ENCODE measurements at regions not wholly inside any gene's neighbourhood (a gene's known extent, or its start where the extent isn't known, plus 50 kb on each side); places are given as distances from the start of the nearest gene placed in this dataset.
A peak's percentile ranks its signal among the peaks of the same experiment; 100 is the strongest.
"Not testable (repeated sequence)": the region's sequence is repeated elsewhere in the genome, so short reads cannot be mapped to it uniquely, and the experiment has no call there.

DNA sequence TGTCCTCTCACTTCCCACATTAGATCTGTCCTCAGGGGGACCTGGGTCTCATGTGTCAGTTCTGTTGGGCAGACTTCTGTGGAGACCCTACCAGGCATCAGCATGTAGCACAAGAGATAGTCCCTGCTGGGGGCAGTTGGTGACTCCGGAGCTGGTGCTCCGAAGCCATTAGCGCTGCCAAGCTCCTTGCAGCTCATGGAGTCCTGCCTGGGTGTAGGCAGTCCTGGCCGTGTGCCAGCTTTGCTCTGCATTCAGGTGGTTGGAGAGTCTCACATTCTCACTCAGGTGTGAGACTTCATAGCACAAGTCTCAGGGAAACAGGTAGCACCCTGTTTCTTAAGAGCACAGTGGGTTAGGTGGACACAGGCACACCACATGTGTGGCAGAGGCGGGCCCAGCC is 202.3 kb downstream of the LIPI start:
- DNase-seq (ENCODE audit: low spot score) = not testable (repeated sequence)

DNA sequence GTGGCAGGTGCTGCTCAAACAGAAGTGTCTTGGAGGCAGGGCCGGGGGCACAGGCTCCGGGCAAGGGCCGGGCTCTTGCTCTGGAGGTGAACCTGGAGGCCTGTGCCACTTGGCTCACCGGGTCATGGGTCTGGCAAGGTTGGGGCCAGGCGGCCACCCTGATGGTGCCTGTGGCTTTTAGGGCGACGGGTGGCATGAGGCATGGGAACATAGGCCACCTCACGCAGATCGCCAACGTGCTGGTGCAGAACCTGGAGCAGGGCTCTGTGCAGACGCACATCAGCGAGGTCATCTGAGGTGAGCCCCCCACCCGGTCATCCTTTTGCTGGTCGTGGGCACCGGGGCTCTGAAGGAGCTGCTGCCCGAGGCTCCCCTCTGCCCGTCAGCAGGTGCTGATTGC is 202.7 kb downstream of the LIPI start:
- not testable (repeated sequence) for DNase-seq (ENCODE audit: low spot score)

DNA sequence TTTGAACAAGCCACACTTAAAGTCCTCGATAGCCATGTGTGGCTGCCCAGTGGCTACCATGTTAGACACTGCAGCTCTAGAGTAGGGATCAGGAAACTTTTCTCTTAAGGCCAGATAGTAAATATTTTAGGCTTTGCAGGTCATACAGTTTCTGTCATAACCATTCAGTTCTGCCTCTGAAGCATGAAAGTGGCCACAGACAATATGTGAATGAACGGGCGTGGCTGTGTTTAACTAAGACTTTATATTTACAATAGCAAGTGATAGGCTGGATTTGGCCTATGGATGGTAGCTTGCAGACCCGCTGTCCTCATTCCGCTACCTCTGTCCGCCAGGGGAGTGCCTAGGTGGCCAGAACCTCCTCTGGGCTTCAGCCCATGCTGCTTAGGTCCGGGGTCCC is 204.6 kb downstream of the LIPI start:
- not testable (repeated sequence) for DNase-seq (ENCODE audit: low spot score)

DNA sequence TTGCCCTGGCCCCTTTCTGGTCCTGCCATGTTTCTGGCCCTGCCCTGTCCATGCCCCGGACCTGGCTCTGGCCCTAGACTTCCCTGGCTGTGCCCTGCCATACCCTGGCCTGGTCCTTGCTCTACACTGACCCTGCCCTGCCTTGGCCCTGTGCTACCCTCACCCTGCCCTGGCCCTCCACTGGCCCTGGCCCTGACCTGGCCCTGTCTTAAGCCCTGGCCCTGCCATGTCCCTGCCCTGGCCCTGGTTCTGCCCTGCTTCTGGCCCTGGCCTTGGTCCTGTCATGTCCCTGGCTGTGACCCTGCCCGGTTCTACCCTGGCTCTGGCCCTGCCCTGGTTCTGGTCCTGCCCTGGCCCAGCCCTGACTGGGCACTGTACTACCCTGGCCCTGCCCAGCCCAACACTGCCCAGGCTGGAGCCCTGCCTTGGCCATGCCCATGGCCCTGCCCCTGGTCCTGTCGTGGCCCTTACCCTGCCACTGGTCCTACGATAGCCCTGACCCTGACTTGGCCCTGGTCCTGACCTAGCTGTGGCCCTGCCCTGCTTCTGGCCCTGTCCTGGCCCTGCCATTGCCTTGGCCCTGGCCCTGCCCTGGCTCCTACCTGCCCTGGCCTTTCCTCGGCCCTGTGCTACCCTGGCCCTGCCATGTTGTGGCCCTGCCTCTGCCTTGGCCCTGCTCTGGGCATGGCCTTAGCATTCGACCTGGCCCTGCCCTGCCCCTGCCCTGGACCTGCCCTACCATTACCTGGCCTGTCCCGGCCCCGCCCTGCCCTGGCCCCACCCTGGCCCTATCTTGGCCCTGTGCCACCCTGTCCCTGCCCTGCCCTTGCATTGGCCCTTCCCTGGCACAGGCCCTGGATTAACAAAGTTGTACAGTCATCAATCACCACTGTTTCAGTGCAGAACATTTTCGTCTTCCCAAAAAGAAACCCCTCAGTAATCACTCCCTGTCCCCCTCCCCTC is 223.5 kb downstream of the LIPI start:
- not testable (repeated sequence) for DNase-seq (ENCODE audit: low spot score)

DNA sequence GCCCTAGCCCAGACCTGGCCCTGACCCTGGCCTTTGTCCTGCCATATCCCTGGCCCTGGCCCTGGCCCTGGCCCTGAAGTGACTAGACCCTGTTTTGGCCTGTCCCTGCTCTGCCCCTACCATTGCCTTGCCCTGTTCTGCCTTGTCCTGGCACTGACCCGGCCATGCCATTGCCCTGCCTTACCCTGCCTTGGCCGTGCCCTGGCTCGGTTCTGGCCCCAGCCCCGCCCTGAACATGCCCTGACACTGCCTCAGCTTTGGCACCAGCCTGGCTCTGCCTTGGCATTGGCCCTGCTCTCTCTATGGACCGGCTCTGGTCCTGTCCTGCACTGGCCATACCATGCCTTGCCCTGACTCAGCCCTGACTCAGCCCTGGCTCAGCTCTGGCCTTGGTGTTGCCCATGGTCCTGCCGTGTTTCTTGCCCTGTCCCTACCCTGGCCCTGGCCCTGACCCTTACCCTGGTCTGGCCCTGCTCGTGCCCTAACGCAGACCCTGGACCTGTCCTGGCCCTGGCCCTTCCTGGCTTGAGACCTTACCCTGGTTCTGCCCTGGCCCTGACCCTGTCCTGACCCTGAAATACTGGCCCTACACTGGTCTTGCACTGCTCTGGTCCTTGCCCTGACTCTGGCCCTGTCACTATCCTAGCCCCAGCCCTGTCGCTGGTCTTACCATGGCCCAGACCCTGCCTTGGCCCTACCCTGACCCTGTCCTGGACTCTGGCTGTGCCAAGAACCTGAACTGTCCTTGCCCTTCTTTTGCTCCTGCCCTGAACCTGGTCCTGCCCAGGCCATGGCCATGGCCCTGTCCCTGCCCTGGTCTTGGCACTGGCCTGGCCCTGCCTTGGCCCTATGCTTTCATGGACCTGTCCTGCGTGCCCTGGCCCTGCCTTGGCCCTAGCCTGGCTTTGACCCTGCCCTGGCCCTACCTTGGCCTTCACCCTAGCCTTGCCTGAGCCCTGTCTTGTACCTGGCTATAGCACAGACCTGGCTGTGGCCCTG is 224.6 kb downstream of the LIPI start:
- not testable (repeated sequence) for DNase-seq (ENCODE audit: low spot score)

DNA sequence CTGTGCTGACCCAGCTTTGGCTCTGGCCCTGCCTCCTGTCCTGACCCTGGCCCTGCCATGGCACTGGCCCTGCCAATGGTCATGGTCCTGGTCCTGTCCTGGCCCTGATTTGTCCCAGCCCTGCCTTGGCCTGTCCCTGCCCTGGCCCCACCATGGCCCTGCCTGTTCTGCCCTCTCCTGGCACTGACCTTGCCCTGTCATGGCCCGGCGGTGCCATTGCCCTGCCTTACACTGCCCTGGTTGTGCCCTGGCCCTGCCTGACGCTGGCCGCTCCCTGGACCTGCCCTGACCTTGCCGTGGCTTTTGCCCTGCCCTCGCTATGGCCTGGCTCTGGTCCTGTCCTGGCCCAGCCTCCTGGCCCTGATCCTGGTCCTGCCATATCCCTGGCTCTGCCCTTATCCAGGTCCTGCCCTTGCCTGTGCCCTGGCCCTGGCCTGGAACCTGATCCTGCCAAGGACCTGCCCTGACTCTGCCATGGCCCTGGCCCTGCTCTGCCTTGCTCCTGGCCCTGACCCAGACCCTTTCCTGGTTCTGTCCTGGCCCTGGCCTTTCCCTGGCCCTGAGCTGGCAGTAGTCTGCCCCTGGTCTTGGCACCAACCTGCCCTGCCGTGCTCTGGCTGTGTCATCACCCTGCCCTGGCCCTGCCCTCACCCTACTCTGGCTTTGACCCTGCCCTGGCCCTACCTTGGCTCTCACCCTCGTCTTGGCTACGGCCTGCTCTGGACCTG is 225.5 kb downstream of the LIPI start:
- DNase-seq (ENCODE audit: low spot score) = not testable (repeated sequence)

DNA sequence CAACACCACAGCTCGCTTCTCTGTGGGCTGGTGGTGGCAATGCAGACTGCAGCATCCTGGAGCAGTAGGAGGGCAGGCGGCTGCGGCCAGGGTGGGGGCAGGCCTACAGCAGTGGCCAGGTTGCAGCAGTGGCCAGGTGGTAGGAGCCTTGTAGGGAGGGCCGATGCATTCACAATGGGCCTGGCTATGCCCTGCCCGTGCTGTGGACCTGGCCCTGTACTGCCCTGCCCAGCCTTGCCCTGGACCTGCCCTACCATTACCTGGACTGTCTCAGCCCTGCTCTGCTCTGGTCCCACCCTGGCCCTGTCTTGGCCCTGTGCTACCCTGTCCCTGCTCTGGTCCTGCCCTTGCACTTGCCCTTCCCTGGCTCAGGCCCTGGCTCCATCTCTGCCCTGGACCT is 226.0 kb downstream of the LIPI start:
- not testable (repeated sequence) for DNase-seq (ENCODE audit: low spot score)

DNA sequence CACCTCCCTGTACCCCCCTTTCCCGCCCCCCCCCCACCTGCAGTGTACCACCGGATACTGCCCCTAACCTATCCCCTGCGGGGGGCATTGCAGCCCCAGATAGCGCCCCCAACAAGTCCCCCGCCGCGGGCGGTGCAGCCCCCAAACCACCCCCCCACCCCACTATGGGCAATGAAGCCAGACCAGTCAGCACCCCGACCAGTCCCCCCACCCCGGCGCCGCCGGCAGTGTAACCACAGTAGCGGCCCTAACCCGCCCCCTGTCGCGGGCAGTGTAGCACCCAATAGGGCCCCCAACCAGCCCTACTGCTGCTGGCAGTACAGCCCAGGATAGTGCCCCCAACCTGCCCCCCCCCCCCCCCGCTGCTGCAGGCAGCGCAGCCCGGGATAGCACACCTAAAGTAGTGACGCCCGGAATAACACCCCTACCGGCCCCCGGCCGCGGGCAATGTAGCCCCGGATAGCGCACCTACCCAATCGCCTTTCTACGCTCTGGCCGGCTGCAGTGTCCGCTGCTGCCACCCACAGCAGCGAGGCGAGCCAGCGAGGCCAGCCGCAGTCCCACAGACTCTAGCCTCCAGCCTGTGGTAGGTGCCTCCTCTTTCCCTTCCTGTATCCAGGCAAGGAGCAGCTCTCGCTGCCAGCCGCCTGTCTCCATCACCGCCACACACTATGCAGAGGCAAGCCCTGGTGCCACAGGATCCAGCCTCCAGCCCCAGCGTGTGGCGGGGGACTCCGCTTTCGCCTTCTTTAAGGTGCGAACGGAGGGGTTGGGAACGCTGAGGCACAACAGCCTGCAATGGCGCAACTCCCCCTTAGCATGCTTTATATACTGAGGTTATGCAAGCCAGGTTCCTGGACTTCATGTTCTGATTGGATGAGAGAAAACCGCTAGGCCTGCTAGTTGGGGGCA is 229.3 kb downstream of the LIPI start:
- DNase-seq (ENCODE audit: low spot score) = peak; percentile 30

DNA sequence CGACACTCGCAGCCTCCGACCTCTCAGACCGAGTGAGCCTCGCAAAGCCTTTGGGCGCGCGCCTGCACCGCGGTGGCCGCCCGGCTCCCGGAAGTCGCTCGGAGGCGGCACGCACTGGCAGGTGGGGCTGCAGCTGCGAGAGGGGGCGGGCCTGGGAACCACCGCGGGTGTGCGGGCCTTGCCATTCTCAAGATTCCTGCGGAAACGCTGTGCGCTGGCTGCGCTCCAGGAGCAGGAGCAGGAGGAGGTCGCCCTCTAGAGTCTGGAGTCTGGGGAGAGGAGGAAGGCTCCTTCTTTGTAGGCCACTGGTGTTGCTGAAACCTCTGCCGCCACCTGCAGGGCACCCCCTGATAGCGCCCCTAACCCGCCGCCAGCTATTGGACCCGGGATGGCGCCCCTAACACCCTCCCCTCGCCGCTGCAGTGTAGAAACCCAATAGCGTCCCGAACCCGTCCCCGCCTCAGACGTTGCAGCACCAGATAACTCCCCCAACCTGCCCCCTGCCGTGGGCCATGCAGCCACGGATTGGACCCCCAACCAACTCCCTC is 230.6 kb downstream of the LIPI start:
- DNase-seq (ENCODE audit: low spot score) = peak; percentile 76

DNA sequence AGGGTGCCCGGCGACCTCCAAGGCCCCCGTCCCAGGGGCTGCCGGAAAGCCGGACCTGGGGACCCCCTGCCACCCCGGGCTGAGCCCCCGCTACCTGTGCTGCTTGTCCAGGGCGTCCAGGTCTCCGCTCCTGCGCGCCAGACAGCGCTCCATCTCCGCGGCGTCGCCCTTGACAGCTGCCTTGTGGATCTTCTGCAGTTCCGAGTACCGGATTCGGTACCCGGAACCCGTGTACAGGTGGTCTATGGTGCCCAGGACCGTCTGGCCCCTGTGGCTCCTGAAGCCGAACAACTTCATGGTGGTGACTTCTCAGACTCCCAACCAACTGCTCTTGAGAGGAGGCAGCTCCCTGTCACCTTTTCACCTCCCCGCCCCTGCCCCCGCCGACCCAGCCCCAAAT is 231.1 kb downstream of the LIPI start:
- DNase-seq (ENCODE audit: low spot score) = not testable (repeated sequence)

DNA sequence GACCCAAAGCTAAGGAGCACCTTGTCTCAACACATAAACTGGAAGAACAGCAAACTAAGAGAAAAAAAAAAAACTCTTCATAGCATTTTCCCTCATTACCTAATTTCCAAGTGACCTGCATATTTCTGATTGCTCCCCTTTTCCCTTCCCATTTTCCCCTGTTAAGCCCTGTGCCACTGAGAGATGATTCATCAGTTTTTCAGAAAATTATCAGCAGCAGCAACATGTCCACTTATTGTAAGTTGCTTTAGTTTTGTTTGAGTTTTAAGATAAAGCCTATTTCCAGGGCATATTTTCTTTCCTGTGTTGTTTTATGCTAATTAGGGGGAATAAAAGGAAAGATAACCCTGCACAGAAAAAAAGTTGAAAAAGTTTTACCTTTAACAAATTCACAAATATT is 236.2 kb downstream of the LIPI start:
- not testable (repeated sequence) for DNase-seq (ENCODE audit: low spot score)

DNA sequence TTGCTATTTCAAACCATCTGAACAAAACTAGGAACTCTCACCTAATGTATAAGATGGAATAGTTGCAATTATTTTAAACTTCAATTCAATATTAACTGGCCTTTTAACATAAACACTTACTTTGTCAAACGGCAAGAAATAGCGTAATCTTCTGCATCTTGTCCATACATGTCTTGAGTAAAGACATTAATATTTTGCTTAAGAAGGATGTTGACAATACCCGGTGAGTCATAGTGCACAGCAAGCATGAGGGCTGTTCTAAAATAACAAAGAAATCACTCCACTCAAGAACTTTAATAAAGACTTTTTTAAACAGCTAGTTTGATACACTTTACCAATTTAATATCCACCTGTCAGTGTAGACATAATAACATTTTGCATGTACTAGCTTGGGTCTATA is 240.9 kb downstream of the LIPI start:
- not testable (repeated sequence) for DNase-seq (ENCODE audit: low spot score)

DNA sequence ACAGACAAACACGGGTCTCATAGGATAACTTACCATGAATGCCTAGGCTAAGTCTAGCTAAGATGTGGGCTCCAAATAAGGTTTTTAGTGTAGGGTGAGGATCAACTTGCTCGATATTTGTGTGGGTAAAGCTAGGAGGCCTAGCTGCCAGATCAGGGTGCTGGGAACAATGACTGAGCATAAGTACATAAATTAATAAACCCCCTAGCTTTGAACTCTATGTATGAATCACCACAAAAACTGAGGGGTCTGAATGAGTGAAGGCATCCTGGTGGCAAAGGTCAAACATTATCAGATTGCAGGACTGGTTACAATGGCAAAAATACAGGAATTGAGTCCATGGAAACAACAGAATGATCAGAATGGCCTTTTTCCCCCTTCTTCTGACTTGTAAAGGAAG is 241.8 kb downstream of the LIPI start:
- DNase-seq (ENCODE audit: low spot score) = not testable (repeated sequence)

DNA sequence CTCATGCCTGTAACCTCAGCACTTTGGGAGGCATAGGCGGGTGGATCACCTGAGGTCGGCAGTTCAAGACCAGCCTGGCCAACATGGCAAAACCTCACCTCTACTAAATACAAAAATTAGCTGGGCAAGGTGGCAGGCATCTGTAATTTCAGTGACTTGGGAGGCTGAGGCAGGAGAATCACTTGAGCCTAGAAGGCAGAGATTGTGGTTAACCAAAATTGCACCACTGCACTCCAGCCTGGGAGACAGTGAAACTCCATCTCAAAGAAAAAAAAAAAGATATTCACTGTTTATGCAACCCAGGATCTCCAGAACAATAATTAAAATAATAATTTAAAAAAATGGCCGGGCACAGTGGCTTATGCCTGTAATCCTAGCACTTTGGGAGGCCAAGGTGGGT is 247.5 kb downstream of the LIPI start:
- DNase-seq (ENCODE audit: low spot score) = not testable (repeated sequence)

DNA sequence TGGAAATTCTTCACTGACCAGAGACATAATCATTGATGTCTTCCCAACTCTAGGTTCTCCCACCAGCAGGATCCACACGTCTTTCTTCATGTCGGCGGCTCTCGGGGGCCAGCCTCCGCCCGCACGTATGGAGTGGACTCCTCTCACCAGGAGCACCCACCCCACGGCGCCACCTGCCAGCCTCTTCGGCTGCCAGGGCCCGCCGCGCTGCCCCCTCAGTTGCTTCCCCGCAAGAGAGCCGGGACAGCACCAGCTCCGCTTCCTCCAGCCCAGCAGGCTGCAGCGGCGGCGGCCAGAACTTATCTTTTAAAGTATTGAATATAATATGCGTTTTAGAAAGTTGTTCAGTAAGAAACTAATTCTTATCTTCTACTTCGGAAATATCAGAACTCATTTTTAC is 273.5 kb downstream of the LIPI start:
- DNase-seq (ENCODE audit: low spot score) = no peak

DNA sequence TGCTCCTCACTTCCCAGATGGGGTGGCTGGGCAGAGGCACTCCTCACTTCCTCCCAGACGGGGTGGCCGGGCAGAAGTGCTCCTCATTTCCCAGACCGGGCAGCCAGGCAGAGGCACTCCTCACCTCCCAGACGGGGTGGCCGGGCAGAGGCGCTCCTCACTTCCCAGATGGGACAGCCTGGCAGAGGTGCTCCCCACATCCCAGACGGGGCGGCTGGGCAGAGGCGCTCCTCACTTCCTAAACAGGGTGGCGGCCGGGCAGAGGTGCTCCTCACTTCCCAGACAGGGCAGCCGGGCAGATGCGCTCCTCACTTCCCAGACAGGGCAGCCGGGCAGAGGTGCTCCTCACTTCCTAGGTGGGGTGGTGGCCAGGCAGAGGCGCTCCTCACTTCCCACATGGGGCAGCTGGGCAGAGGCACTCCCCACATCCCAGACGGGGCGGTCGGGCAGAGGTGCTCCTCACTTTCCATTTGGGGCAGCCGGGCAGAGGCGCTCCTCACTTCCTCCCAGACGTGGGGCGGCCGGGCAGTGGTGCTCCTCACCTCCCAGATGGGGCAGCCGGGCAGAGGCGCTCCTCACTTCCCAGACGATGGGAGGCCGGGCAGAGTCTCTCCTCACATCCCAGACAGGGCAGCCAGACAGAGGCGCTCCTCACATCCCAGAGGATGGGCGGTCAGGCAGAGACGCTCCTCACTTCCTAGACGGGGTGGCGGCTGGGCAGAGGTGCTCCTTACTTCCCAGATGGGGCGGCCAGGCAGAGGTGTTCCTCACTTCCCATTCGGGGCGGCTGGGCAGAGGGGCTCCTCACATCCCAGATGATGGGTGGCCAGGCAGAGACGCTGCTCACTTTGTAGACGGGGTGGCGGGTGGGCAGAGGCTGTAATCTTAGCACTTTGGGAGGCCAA is 274.5 kb downstream of the LIPI start:
- DNase-seq (ENCODE audit: low spot score) = not testable (repeated sequence)

DNA sequence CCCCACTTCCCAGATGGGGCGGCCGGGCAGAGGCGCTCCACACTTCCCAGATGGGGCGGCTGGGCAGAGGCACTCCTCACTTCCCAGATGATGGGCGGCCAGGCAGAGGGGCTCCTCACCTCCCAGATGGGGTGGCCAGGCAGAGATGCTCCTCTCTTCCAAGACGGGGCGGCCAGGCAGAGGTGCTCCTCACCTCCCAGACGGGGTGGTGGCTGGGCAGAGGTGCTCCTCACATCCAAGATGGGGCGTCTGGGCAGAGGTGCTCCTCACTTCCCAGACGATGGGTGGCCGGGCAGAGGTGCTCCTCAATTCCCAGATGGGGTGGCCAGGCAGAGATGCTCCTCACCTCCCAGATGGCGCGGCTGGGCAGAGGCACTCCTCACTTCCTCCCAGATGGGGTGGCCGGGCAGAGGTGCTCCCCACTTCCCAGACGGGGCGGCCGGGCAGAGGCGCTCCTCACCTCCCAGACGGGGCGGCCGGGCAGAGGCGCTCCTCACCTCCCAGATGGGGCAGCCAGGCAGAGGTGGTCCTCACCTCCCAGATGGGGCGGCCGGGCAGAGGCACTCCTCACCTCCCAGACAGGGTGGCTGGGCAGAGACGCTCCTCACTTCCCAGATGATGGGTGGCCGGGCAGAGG is 275.2 kb downstream of the LIPI start:
- DNase-seq (ENCODE audit: low spot score) = not testable (repeated sequence)

DNA sequence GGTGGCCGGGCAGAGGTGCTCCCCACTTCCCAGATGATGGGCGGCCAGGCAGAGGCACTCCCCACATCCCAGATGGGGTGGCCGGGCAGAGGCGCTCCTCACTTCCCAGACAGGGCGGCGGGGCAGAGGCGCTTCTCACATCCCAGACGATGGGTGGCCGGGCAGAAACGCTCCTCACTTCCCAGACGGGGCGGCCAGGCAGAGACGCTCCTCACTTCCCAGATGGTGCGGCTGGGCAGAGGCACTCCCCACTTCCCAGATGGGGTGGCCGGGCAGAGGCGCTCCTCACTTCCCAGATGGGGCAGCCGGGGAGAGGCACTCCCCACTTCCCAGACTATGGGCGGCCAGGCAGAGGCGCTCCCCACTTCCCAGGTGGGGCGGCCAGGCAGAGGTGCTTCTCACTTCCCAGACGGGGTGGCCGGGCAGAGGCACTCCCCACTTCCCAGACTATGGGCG is 275.8 kb downstream of the LIPI start:
- not testable (repeated sequence) for DNase-seq (ENCODE audit: low spot score)

DNA sequence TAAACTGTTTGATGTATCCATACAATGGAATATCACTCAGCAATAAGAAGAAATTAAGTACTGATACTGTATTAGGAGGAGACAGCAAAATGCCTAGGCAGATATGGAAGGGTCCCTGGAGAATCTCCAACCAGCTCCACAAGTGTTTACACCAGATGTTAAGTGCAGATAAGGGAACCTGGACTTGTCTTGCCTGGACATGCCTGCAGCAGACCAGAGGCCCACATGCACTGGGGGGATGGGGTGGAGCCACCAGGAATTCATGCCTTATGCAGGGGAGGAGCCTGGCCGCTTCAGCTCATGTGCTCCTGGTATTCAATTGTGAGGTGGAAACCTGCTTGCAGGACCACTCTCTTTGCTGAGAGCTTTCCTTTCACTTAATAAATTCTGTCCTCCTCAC is 287.6 kb downstream of the LIPI start:
- DNase-seq (ENCODE audit: low spot score) = not testable (repeated sequence)

All from ecto neural progenitor cell (in vitro differentiated cells).